H9 (cell line): ENCODE measurements at regions not wholly inside any gene's neighbourhood (a gene's known extent, or its start where the extent isn't known, plus 50 kb on each side); places are given as distances from the start of the nearest gene placed in this dataset.

ENCODE experiments used
- DNase-seq: peaks from one replicate; pipeline ENCODE4 v3.0.0-alpha.2; 2017
- H2AFZ ChIP-seq: one replicate; pipeline ENCODE4 v1.6.1; 2013; ENCODE audit warnings: mild to moderate bottlenecking, low read length, control low read depth, moderate library complexity
- H2AK5ac ChIP-seq: 2 replicates; pipeline ENCODE4 v1.6.1; 2013; ENCODE audit warnings: low read length, control low read depth, mixed read lengths; ENCODE audit not compliant: insufficient read length
- H2BK120ac ChIP-seq: one replicate; pipeline ENCODE4 v1.6.1; 2013; ENCODE audit warnings: low read depth, mild to moderate bottlenecking, low read length, control low read depth, inconsistent platforms; ENCODE audit not compliant: poor library complexity, severe bottlenecking
- H2BK12ac ChIP-seq: 2 replicates; pipeline ENCODE4 v1.6.1; 2013; ENCODE audit warnings: low read length, control low read depth, mixed read lengths, low read depth; ENCODE audit not compliant: insufficient read length
- H2BK15ac ChIP-seq: 2 replicates; pipeline ENCODE4 v1.6.1; 2013; ENCODE audit warnings: low read depth, low read length, control low read depth
- H2BK20ac ChIP-seq: one replicate; pipeline ENCODE4 v1.6.1; 2013; ENCODE audit warnings: low read depth, mild to moderate bottlenecking, low read length, control low read depth, inconsistent platforms; ENCODE audit not compliant: poor library complexity, severe bottlenecking
- H2BK5ac ChIP-seq: 2 replicates; pipeline ENCODE4 v1.6.1; 2013; ENCODE audit warnings: low read length, control low read depth, mixed read lengths; ENCODE audit not compliant: insufficient read length
- H3K14ac ChIP-seq: 2 replicates; pipeline ENCODE4 v1.6.1; 2013; ENCODE audit warnings: low read length, control low read depth; ENCODE audit not compliant: insufficient read depth
- H3K18ac ChIP-seq: 2 replicates; pipeline ENCODE4 v1.6.1; 2013; ENCODE audit warnings: low read depth, mild to moderate bottlenecking, mixed read lengths, low read length, control low read depth; ENCODE audit not compliant: insufficient read length
- H3K23ac ChIP-seq: 2 replicates; pipeline ENCODE4 v1.6.1; 2013; ENCODE audit warnings: low read length, control low read depth, mixed read lengths, low read depth; ENCODE audit not compliant: insufficient read length
- H3K23me2 ChIP-seq: 2 replicates; pipeline ENCODE4 v1.6.1; 2013; ENCODE audit warnings: low read depth, mild to moderate bottlenecking, mixed read lengths, low read length, control low read depth; ENCODE audit not compliant: insufficient read length, poor library complexity, severe bottlenecking
- H3K27ac ChIP-seq: 2 replicates; pipeline ENCODE4 v1.5.1; 2013; ENCODE audit warnings: low read length, control low read depth, mixed read lengths, low read depth; ENCODE audit not compliant: insufficient read length
- H3K27me3 ChIP-seq: 2 replicates; pipeline ENCODE4 v1.6.1; 2013; ENCODE audit warnings: low read length, control low read depth, inconsistent platforms; ENCODE audit not compliant: insufficient read depth
- H3K4ac ChIP-seq: 2 replicates; pipeline ENCODE4 v1.6.1; 2013; ENCODE audit warnings: low read depth, mild to moderate bottlenecking, control low read depth, inconsistent platforms, low read length, moderate library complexity
- H3K4me1 ChIP-seq: 2 replicates; pipeline ENCODE4 v1.6.1; 2013; ENCODE audit warnings: low read length, control low read depth, inconsistent platforms; ENCODE audit not compliant: insufficient read depth
- H3K4me2 ChIP-seq: 2 replicates; pipeline ENCODE4 v1.6.1; 2013; ENCODE audit warnings: low read length, control low read depth, mixed read lengths; ENCODE audit not compliant: insufficient read length, insufficient read depth
- H3K56ac ChIP-seq: 2 replicates; pipeline ENCODE4 v1.6.1; 2013; ENCODE audit warnings: low read depth, mild to moderate bottlenecking, mixed read lengths, low read length, control low read depth; ENCODE audit not compliant: insufficient read length
- H3K79me1 ChIP-seq: 2 replicates; pipeline ENCODE4 v1.6.1; 2013; ENCODE audit warnings: low read depth, mild to moderate bottlenecking, moderate library complexity, low read length, control low read depth, inconsistent platforms; ENCODE audit not compliant: insufficient read depth, poor library complexity, severe bottlenecking
- H3K79me2 ChIP-seq: 2 replicates; pipeline ENCODE4 v1.6.1; 2013; ENCODE audit warnings: low read length, control low read depth, inconsistent platforms; ENCODE audit not compliant: insufficient read depth
- H3K9ac ChIP-seq: 2 replicates; pipeline ENCODE4 v1.6.1; 2013; ENCODE audit warnings: low read length, control low read depth, mixed read lengths; ENCODE audit not compliant: insufficient read length; ENCODE audit errors: extremely low read depth
- H3K9me3 ChIP-seq: one replicate; pipeline ENCODE4 v1.6.1; 2013; ENCODE audit warnings: low read depth, low read length, inconsistent platforms; ENCODE audit not compliant: control insufficient read depth
- H3T11ph ChIP-seq: one replicate; pipeline ENCODE4 v1.6.1; 2013; ENCODE audit warnings: mild to moderate bottlenecking, low read length, control low read depth, inconsistent platforms
- H4K20me1 ChIP-seq: one replicate; pipeline ENCODE4 v1.6.1; 2013; ENCODE audit not compliant: control insufficient read depth, insufficient read length, insufficient read depth
- H4K5ac ChIP-seq: 2 replicates; pipeline ENCODE4 v1.6.1; 2013; ENCODE audit warnings: low read depth, mild to moderate bottlenecking, mixed read lengths, low read length, control low read depth; ENCODE audit not compliant: insufficient read length
- H4K8ac ChIP-seq: replicated peaks from 2 replicates; pipeline ENCODE4 v1.6.1; 2013; ENCODE audit warnings: low read length, control low read depth, mixed read lengths, low read depth; ENCODE audit not compliant: insufficient read length
- H4K91ac ChIP-seq: 2 replicates; pipeline ENCODE4 v1.6.1; 2013; ENCODE audit warnings: low read depth, mild to moderate bottlenecking, moderate library complexity, mixed read lengths, low read length, control low read depth; ENCODE audit not compliant: insufficient read length
- H3K27ac Mint-ChIP-seq, 3 experiments: 2 replicates in 2 of 3; 3 replicates in 1 of 3; pipeline ENCODE4 v1.8.0; 2020 to 2021; ENCODE audit warnings: mixed read lengths in 3 of 3, mild to moderate bottlenecking in 1 of 3, moderate library complexity in 1 of 3
- H3K27me3 Mint-ChIP-seq: 2 replicates; pipeline ENCODE4 v1.8.0; 2021; ENCODE audit warnings: low read depth, mild to moderate bottlenecking, moderate library complexity, mixed read lengths
- H3K36me3 Mint-ChIP-seq, 3 experiments: 2 replicates in 2 of 3; 3 replicates in 1 of 3; pipeline ENCODE4 v1.8.0; 2020 to 2021; ENCODE audit warnings: low read depth in 3 of 3, mixed read lengths in 3 of 3; ENCODE audit not compliant: insufficient read depth in 1 of 3
- H3K4me1 Mint-ChIP-seq, 2 experiments: 2 replicates each; pipeline ENCODE4 v1.8.0; 2020; ENCODE audit warnings: mixed read lengths in 2 of 2
- H3K4me3 Mint-ChIP-seq, 2 experiments: 2 replicates in 1 of 2; 3 replicates in 1 of 2; pipeline ENCODE4 v1.8.0; 2020 to 2021; ENCODE audit warnings: mild to moderate bottlenecking in 2 of 2, mixed read lengths in 2 of 2, moderate library complexity in 1 of 2
- H3K9me3 Mint-ChIP-seq, 2 experiments: 2 replicates in 1 of 2; 3 replicates in 1 of 2; pipeline ENCODE4 v1.8.0; 2020; ENCODE audit warnings: mild to moderate bottlenecking in 2 of 2, mixed read lengths in 2 of 2, moderate library complexity in 1 of 2
- CTCF ChIP-seq: fragments of 200-600 bp; sonication (generic); conservative IDR thresholded peaks from 3 replicates; pipeline ENCODE4 v1.8.0; 2021; ENCODE audit warnings: antibody characterized with exemption, mild to moderate bottlenecking
- WGBS: extraction: QIAGEN DNeasy Blood & Tissue Kit; methylation state at CpG from one replicate; pipeline ENCODE4 v1.1.7; 2013; ENCODE audit warnings: missing lambda C conversion rate, low lambda C conversion rate, mixed read lengths; ENCODE audit not compliant: insufficient read length; ENCODE audit errors: extremely low coverage; 5-methylcytosine and 5-hydroxymethylcytosine counted together

GRCh38 chr3:154762486-154762885 lies 317.6 kb upstream of the MME start:
- Histone ChIP-seq H3K9me3 (no peaks in the 10 kb centered on the region), H3K4me1 (no peaks in the 10 kb centered on the region), H2BK15ac (no peak overlapping the region), H3K56ac (no peak overlapping the region), H2BK5ac (no peak overlapping the region), H2BK12ac (no peak overlapping the region), H3K23ac (no peak overlapping the region), H3K14ac (no peak overlapping the region), H4K8ac (no peak overlapping the region), H2BK20ac (no peak overlapping the region), H2AK5ac (no peak overlapping the region), H3K79me2 (no peaks in the 10 kb centered on the region), H2AFZ (no peak overlapping the region), H3K23me2 (no peaks in the 10 kb centered on the region), H3K4ac (no peak overlapping the region), H3K4me2 (no peak overlapping the region), H4K20me1 (no peaks in the 10 kb centered on the region), H4K91ac (no peak overlapping the region), H3K79me1 (no peaks in the 10 kb centered on the region), H3K27me3 (no peaks in the 10 kb centered on the region), H3T11ph (no peak overlapping the region), H2BK120ac (no peak overlapping the region), H3K18ac (no peak overlapping the region), H3K9ac (no peak overlapping the region), H4K5ac (no peak overlapping the region), H3K27ac (no peak overlapping the region)
- H3K27ac Mint-ChIP-seq: no peak overlapping the region
- no peaks in the 10 kb centered on the region for H3K4me1 Mint-ChIP-seq
- H3K4me3 Mint-ChIP-seq: no peak overlapping the region
- H3K27me3 Mint-ChIP-seq: no peaks in the 10 kb centered on the region
- no peak for DNase-seq
- no peaks in the 10 kb centered on the region; a peak in 1 of 5 replicates for H3K9me3 Mint-ChIP-seq
- no CpG with 5 or more reads among the region's 3 CpGs for WGBS
- H3K36me3 Mint-ChIP-seq: no peaks in the 10 kb centered on the region
- TF ChIP-seq CTCF: no peak
